Astrocyte (in vitro differentiated cells and primary cell): ENCODE measurements at regions not wholly inside any gene's neighbourhood (a gene's known extent, or its start where the extent isn't known, plus 50 kb on each side); places are given as distances from the start of the nearest gene placed in this dataset.

Experiments used
- EZH2 ChIP-seq: IDR thresholded peaks from 2 replicates; pipeline ENCODE4 v1.6.1; 2012; ENCODE audit warnings: mild to moderate bottlenecking, low read length, inconsistent platforms; ENCODE audit not compliant: insufficient read depth
- TF ChIP-seq, protein P1 (sequence below): IDR thresholded peaks from 2 replicates; pipeline ENCODE4 v1.5.1; 2011; ENCODE audit warnings: low read depth, mild to moderate bottlenecking, inconsistent platforms, low read length, moderate library complexity; ENCODE audit not compliant: insufficient read depth

DNA sequence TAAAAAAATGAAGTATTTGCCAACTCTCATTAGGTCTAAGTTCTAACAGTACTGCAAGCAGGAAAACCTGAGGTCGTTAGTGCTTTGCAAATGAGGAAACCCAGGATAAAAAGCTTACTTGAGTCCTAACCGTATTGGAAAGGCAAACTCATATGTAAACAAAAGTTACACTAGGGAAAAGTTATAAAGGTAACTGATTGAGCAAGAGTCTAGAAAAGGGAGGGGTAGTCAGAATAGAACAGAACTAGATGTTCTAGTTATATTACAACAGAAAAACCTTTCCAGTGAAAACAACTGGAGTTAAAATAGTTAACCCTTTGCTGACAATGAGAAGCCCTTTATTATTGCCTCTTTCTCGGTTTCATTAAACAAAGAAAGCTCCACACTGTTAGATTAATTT lies 66.4 kb upstream of the MAOA start:
- TF ChIP-seq, protein P1, sequence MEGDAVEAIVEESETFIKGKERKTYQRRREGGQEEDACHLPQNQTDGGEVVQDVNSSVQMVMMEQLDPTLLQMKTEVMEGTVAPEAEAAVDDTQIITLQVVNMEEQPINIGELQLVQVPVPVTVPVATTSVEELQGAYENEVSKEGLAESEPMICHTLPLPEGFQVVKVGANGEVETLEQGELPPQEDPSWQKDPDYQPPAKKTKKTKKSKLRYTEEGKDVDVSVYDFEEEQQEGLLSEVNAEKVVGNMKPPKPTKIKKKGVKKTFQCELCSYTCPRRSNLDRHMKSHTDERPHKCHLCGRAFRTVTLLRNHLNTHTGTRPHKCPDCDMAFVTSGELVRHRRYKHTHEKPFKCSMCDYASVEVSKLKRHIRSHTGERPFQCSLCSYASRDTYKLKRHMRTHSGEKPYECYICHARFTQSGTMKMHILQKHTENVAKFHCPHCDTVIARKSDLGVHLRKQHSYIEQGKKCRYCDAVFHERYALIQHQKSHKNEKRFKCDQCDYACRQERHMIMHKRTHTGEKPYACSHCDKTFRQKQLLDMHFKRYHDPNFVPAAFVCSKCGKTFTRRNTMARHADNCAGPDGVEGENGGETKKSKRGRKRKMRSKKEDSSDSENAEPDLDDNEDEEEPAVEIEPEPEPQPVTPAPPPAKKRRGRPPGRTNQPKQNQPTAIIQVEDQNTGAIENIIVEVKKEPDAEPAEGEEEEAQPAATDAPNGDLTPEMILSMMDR: no peak
- no peak for TF ChIP-seq EZH2
